ENCODE measurements at regions not wholly inside any gene's neighbourhood (a gene's known extent, or its start where the extent isn't known, plus 50 kb on each side); places are given as distances from the start of the nearest gene placed in this dataset.

DNA sequence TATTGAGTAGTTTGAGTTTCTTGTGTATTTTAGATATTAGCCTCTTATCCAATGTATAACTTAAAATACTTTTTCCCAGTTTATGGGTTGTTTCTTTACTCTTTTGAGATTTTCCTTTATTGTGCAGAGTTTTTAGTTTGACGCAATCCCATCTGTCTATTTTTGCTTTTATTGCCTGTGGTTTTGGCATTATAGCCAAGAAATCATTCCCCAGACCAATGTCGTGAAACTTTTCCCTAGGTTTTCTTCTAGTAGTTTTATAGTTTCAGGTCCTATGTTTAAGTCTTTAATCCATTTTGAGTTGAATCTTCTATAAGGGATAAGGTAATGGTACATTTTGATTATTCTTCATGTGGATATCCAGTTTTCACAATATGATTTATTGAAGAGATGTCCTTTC is 87.6 kb downstream of the LEPR start:
- H3K4me3 ChIP-seq (ENCODE audit: low read length) = peak overlapping the region; percentile 17
- H3K9ac ChIP-seq (ENCODE audit: low read length) = no peak overlapping the region
- DNase-seq (ENCODE audit: low read depth) = no peak
- peaks cover 38% of the 10 kb centered on the region for H3K4me1 ChIP-seq (ENCODE audit: control insufficient read depth, insufficient read depth, low read length)
- H3K27me3 ChIP-seq (replicated peaks; ENCODE audit: control insufficient read depth, insufficient read depth, low read length) = no peaks in the 10 kb centered on the region
- H3K36me3 ChIP-seq (ENCODE audit: control insufficient read depth, insufficient read depth, low read length, severe bottlenecking) = no peaks in the 10 kb centered on the region
- peaks cover 13% of the 10 kb centered on the region for H3K9me3 ChIP-seq (ENCODE audit: control insufficient read depth, low read length)

DNA sequence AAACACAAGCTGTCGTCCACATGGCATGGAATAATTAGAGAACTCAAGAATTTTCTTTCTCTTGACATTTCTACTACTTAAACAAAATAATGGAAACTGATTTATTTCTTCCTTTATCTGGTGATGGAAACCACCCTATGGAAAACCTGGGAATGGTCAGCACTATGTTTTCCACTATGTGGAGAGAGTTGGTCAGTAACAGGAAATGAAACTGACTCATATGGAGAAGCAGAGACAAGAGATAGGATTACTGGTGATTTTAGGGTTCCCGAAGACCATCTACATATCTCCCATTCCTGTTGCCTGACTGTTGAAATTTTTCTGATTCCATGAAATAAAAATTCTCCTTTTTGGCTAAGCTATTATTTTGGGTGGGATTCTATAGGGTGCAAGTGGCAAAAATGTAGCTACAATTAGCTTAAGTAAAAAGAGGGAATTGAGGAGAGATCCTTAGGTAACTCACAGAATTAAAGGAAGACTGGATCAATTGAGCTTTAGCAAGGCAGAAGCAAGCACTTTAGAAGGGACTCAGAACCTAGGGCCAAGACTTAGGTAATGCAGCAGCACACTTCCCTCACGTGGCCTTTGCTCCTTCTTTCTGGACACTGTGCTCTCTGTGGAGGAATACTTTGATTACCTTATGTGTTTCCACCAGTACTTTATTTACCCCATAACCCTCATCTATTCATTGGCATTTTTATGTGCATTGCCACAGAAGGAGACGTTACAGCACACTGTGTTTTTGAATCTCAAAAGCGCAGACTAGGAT is 89.6 kb downstream of the LEPR start:
- peak; percentile 51 for DNase-seq (ENCODE audit: low read depth)
- Histone ChIP-seq H3K4me3 (ENCODE audit: low read length) (no peak overlapping the region), H3K36me3 (ENCODE audit: control insufficient read depth, insufficient read depth, low read length, severe bottlenecking) (no peaks in the 10 kb centered on the region), H3K27me3 (replicated peaks; ENCODE audit: control insufficient read depth, insufficient read depth, low read length) (no peaks in the 10 kb centered on the region), H3K9me3 (ENCODE audit: control insufficient read depth, low read length) (peaks cover 17% of the 10 kb centered on the region), H3K9ac (ENCODE audit: low read length) (peak overlapping the region; percentile 1), H3K4me1 (ENCODE audit: control insufficient read depth, insufficient read depth, low read length) (peaks cover 48% of the 10 kb centered on the region)

DNA sequence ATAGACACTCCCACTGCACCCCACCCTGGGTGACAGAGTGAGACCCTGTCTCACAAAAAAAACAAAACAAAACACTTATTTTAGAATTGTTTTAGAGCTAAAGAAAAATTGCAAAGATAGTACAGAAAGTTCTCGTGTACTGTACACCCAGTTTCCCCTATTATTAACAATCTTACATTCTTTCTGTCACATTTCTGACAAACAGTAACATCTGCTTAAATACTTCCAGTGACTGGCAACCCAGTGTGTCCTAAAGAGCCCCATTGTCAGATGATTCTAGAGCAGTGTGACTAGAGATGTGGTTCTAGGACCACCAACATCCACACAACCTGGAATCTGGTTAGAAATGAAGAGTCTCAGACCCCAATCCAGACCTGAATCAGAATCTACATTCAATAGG is 90.5 kb downstream of the LEPR start:
- Histone ChIP-seq H3K4me1 (ENCODE audit: control insufficient read depth, insufficient read depth, low read length) (peaks cover 42% of the 10 kb centered on the region), H3K36me3 (ENCODE audit: control insufficient read depth, insufficient read depth, low read length, severe bottlenecking) (no peaks in the 10 kb centered on the region), H3K27me3 (replicated peaks; ENCODE audit: control insufficient read depth, insufficient read depth, low read length) (no peaks in the 10 kb centered on the region), H3K9me3 (ENCODE audit: control insufficient read depth, low read length) (peaks cover 18% of the 10 kb centered on the region), H3K9ac (ENCODE audit: low read length) (no peak overlapping the region), H3K4me3 (ENCODE audit: low read length) (no peak overlapping the region)
- DNase-seq (ENCODE audit: low read depth) = no peak

DNA sequence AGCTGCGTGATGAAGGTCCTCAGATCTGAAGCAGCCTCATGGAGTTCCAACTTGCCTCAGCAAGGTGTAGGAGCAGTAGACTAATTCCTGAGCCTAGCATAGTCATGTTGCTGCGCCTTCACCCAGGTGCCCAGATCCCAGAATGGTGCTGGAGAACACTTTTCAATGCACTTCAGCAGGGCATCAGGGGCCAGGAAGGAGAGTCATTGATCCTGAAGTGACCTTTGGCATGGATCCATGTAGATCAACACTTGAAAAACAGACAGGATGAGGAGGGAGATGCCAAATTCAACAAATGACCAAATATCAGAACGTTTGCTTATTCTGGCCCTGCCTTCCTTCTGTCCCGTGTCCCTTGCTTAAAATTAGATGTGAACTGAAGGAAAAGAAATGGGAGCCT is 91.9 kb downstream of the LEPR start:
- Histone ChIP-seq H3K4me3 (ENCODE audit: low read length) (peak overlapping the region; percentile 13), H3K4me1 (ENCODE audit: control insufficient read depth, insufficient read depth, low read length) (peaks cover 32% of the 10 kb centered on the region), H3K9me3 (ENCODE audit: control insufficient read depth, low read length) (peaks cover 18% of the 10 kb centered on the region), H3K27me3 (replicated peaks; ENCODE audit: control insufficient read depth, insufficient read depth, low read length) (no peaks in the 10 kb centered on the region), H3K9ac (ENCODE audit: low read length) (no peak overlapping the region), H3K36me3 (ENCODE audit: control insufficient read depth, insufficient read depth, low read length, severe bottlenecking) (no peaks in the 10 kb centered on the region)
- DNase-seq (ENCODE audit: low read depth) = no peak

DNA sequence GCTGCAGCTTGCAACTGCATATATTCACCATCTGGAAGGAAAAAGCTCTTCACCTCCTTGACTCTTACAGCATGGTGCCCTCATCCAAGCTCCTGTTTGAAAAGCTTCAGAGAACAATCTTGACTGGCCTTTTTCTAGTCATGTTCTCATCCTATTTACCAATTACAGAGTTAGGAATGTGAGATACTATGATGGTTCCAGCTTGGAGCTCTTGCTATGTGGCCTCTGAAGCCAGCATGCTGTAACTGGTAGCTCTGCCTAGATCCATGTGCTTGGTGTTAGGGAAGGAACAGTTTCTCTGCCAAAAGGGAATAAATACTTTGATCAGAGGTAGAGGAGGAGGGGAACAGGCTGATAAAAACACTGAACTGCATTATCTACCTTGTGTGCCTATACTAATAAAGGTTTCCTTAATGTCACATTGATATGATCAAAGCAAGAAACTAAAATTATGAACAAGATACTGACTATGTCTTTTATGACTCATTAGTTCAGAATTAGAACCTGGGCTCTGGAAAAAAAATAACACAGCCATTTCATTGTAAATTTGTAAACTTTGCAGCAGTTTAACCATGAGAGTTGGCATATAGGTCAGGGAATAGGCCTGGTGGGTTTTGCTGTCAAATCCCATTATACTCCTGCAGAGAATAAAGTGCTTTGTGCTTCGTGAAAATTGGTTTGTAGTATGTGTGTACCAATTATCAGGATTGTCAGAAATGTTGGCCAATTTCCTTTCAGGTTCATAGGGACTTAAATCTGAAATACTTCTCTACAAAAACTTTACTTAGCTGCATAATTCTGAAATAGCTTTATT is 92.7 kb downstream of the LEPR start:
- Histone ChIP-seq H3K4me1 (ENCODE audit: control insufficient read depth, insufficient read depth, low read length) (peaks cover 32% of the 10 kb centered on the region), H3K36me3 (ENCODE audit: control insufficient read depth, insufficient read depth, low read length, severe bottlenecking) (no peaks in the 10 kb centered on the region), H3K9me3 (ENCODE audit: control insufficient read depth, low read length) (peaks cover 16% of the 10 kb centered on the region), H3K9ac (ENCODE audit: low read length) (peak overlapping the region; percentile 18), H3K4me3 (ENCODE audit: low read length) (peak overlapping the region; percentile 7), H3K27me3 (replicated peaks; ENCODE audit: control insufficient read depth, insufficient read depth, low read length) (no peaks in the 10 kb centered on the region)
- peak; percentile 39 for DNase-seq (ENCODE audit: low read depth)

DNA sequence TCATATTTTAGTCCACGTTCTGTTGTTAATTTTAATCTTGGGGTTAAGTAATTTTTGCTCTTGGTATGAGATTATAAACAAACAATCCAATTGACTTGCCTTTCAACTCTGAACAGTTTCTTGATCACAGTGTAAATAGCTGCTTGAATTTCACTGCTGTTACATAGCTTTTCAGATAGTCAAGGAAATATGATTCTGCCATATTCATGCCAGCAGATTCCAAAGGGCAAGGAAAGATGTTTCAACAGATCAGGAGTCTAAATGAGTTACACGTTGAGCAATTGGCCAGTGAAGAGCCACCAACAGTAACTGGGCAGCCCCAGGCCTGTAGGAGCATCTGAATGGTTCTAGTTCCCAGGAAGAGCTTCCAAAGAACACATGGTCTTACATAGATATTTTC is 93.6 kb downstream of the LEPR start:
- peak overlapping the region; percentile 18 for H3K9ac ChIP-seq (ENCODE audit: low read length)
- DNase-seq (ENCODE audit: low read depth) = peak; percentile 93
- H3K27me3 ChIP-seq (replicated peaks; ENCODE audit: control insufficient read depth, insufficient read depth, low read length) = no peaks in the 10 kb centered on the region
- no peak overlapping the region for H3K4me3 ChIP-seq (ENCODE audit: low read length)
- peaks cover 7% of the 10 kb centered on the region for H3K9me3 ChIP-seq (ENCODE audit: control insufficient read depth, low read length)
- no peaks in the 10 kb centered on the region for H3K36me3 ChIP-seq (ENCODE audit: control insufficient read depth, insufficient read depth, low read length, severe bottlenecking)
- peaks cover 32% of the 10 kb centered on the region for H3K4me1 ChIP-seq (ENCODE audit: control insufficient read depth, insufficient read depth, low read length)

DNA sequence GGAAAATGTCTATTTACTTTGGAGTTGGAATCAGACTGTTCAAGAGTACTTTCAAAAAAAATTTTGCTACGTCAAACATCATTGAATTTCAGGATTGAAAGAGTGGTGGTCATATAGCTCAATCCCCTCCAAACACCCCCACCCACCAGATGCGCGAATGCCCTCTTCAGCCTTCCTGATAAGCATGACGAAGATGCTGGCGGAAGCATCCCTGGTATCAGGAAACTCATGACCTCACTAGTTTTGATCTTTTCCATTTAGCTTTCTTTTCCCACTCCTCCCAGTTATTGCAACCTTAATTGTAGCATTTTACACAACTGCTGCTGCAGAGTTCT is 104.4 kb downstream of the LEPR start:
- Histone ChIP-seq H3K4me3 (ENCODE audit: low read length) (peak overlapping the region; percentile 76), H3K27me3 (replicated peaks; ENCODE audit: control insufficient read depth, insufficient read depth, low read length) (peaks cover 6% of the 10 kb centered on the region), H3K9ac (ENCODE audit: low read length) (no peak overlapping the region), H3K4me1 (ENCODE audit: control insufficient read depth, insufficient read depth, low read length) (peaks cover 23% of the 10 kb centered on the region), H3K36me3 (ENCODE audit: control insufficient read depth, insufficient read depth, low read length, severe bottlenecking) (no peaks in the 10 kb centered on the region), H3K9me3 (ENCODE audit: control insufficient read depth, low read length) (no peaks in the 10 kb centered on the region)
- no peak for DNase-seq (ENCODE audit: low read depth)

DNA sequence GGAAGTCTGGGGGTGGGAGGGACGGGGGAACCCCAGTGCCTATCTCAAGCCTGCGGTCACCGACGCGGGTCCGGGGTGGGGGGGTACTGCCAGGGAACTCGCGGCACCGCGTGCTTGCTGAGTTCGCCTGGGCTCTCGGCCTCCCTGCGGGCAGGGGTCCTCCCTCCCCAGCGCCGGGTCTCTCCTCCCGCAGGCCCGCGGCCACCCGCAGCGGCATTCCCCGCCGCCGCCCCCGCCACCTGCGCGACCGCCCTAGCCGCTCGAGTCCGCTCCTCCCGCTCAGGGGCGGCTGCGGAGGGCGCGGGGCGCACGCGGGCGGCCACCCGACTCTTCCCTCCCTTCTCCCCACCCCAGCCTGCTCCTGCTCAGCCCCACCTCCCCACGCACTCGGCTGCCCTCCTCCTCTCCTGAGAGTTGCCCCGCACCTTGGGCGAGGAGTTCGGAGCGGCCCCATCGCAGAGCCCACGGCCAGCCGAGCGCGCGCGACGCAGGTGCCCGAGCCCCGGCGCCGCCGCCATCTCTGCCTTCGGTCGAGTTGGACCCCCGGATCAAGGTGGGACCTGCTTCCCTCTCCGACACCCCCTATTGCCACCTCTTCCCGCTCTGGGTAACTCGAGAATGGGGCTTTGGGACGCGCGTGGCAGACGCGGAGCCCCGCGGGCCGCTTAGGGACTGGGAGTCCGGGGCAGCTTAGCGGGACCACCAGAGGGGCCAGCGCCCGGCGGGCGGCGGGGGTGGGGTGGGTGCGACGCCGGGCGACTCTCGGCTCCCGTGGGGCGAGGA is 105.0 kb downstream of the LEPR start:
- Histone ChIP-seq H3K9ac (ENCODE audit: low read length) (peak overlapping the region; percentile 43), H3K4me3 (ENCODE audit: low read length) (peak overlapping the region; percentile 76), H3K27me3 (replicated peaks; ENCODE audit: control insufficient read depth, insufficient read depth, low read length) (peaks cover 6% of the 10 kb centered on the region), H3K9me3 (ENCODE audit: control insufficient read depth, low read length) (no peaks in the 10 kb centered on the region), H3K4me1 (ENCODE audit: control insufficient read depth, insufficient read depth, low read length) (peaks cover 23% of the 10 kb centered on the region), H3K36me3 (ENCODE audit: control insufficient read depth, insufficient read depth, low read length, severe bottlenecking) (no peaks in the 10 kb centered on the region)
- peak; percentile 36 for DNase-seq (ENCODE audit: low read depth)

DNA sequence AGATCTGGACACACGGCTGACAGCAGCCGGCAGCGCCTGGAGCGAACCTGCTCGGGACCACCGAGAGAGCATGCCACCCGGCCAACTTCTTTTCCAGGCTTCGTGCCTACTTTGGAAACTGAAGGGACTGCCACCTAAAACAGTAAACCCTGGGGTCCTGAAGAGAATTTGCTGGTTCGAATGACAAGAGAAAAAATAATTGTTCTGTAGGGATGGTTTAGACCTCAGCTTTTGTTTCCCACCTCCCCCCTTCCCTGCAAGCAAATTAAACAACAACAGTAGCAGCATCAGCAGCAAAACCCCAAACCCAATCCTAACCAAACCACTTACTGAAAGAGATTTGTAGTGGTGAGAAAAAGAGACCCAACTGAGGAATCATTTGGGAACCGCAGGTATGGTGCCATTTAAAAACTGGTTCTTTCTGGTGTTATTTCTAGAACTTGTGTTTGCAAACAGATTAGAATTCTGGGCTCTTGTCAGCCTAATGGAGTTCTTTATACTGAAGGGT is 105.6 kb downstream of the LEPR start:
- peaks cover 23% of the 10 kb centered on the region for H3K4me1 ChIP-seq (ENCODE audit: control insufficient read depth, insufficient read depth, low read length)
- no peak overlapping the region for H3K9ac ChIP-seq (ENCODE audit: low read length)
- no peaks in the 10 kb centered on the region for H3K36me3 ChIP-seq (ENCODE audit: control insufficient read depth, insufficient read depth, low read length, severe bottlenecking)
- peak overlapping the region; percentile 76 for H3K4me3 ChIP-seq (ENCODE audit: low read length)
- no peaks in the 10 kb centered on the region for H3K9me3 ChIP-seq (ENCODE audit: control insufficient read depth, low read length)
- DNase-seq (ENCODE audit: low read depth) = no peak
- peaks cover 6% of the 10 kb centered on the region for H3K27me3 ChIP-seq (replicated peaks; ENCODE audit: control insufficient read depth, insufficient read depth, low read length)

DNA sequence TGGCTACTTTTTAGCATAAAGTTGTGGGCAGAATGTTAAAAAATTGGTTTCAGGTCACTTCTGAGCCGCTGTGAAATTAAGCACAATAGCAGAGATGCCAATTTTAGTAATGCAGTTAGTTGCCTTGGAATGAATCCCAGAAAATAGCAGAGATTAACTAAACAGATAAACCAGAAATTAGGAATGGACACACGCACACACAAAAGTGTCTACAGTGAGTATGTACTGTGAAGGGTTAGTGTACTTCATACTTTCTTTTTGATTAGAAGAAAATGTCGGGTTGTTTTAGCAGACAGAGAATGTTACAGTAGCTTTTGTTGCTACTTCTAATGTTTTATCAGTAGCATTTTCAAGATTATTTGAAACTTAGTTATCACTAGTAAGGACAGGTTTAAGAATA is 106.7 kb downstream of the LEPR start:
- DNase-seq (ENCODE audit: low read depth) = peak; percentile 86
- peak overlapping the region; percentile 73 for H3K4me3 ChIP-seq (ENCODE audit: low read length)
- peaks cover 6% of the 10 kb centered on the region for H3K27me3 ChIP-seq (replicated peaks; ENCODE audit: control insufficient read depth, insufficient read depth, low read length)
- H3K4me1 ChIP-seq (ENCODE audit: control insufficient read depth, insufficient read depth, low read length) = peaks cover 23% of the 10 kb centered on the region
- peak overlapping the region; percentile 65 for H3K9ac ChIP-seq (ENCODE audit: low read length)
- no peaks in the 10 kb centered on the region for H3K36me3 ChIP-seq (ENCODE audit: control insufficient read depth, insufficient read depth, low read length, severe bottlenecking)
- H3K9me3 ChIP-seq (ENCODE audit: control insufficient read depth, low read length) = no peaks in the 10 kb centered on the region
